ENCODE measurements at regions not wholly inside any gene's neighbourhood (a gene's known extent, or its start where the extent isn't known, plus 50 kb on each side); places are given as distances from the start of the nearest gene placed in this dataset.

GRCh38 chr2:21423854-21424253, 300.1 kb downstream of the TDRD15 start:
- Histone ChIP-seq H3K4me1 (ENCODE audit: insufficient read depth, low read length) (no peaks in the 10 kb centered on the region), H3K79me2 (ENCODE audit: insufficient read depth, low read length) (no peaks in the 10 kb centered on the region), H2AFZ (ENCODE audit: low read depth, low read length) (no peak overlapping the region), H3K27ac (ENCODE audit: low read length) (no peak overlapping the region), H3K27me3 (ENCODE audit: insufficient read depth, low read length, poor library complexity) (no peaks in the 10 kb centered on the region), H3K36me3 (ENCODE audit: insufficient read depth, low read length) (no peaks in the 10 kb centered on the region), H3K9me3 (ENCODE audit: insufficient read depth, low read length, severe bottlenecking) (no peaks in the 10 kb centered on the region), H4K20me1 (ENCODE audit: insufficient read depth, low read length) (no peaks in the 10 kb centered on the region), H3K9ac (ENCODE audit: low read depth, low read length) (no peak overlapping the region), H3K4me3 (ENCODE audit: low read depth in 1 of 2, low read length in 2 of 2) (no peak overlapping the region), H3K4me2 (ENCODE audit: insufficient read depth, low read length) (no peak overlapping the region)
- ATAC-seq (ENCODE audit: insufficient read depth, low read depth) (no peak), DNase-seq (no peak)
- no peak for TF ChIP-seq EZH2 (IDR thresholded peaks at IDR 0.05; ENCODE audit: borderline replicate concordance, low read depth, low read length, severe bottlenecking)
- no peak for TF ChIP-seq CTCF (IDR thresholded peaks at IDR 0.05; ENCODE audit: borderline replicate concordance, extremely low read depth, low read length, poor library complexity, severe bottlenecking)

- DNase-seq (no peak), ATAC-seq (ENCODE audit: insufficient read depth, low read depth) (no peak)
- Histone ChIP-seq H3K9me3 (ENCODE audit: insufficient read depth, low read length, severe bottlenecking) (no peaks in the 10 kb centered on the region), H3K4me1 (ENCODE audit: insufficient read depth, low read length) (no peaks in the 10 kb centered on the region), H4K20me1 (ENCODE audit: insufficient read depth, low read length) (no peaks in the 10 kb centered on the region), H3K4me3 (ENCODE audit: low read depth in 1 of 2, low read length in 2 of 2) (no peak overlapping the region), H3K36me3 (ENCODE audit: insufficient read depth, low read length) (no peaks in the 10 kb centered on the region), H3K27me3 (ENCODE audit: insufficient read depth, low read length, poor library complexity) (no peaks in the 10 kb centered on the region), H2AFZ (ENCODE audit: low read depth, low read length) (no peak overlapping the region), H3K4me2 (ENCODE audit: insufficient read depth, low read length) (no peak overlapping the region), H3K27ac (ENCODE audit: low read length) (no peak overlapping the region), H3K79me2 (ENCODE audit: insufficient read depth, low read length) (no peaks in the 10 kb centered on the region), H3K9ac (ENCODE audit: low read depth, low read length) (no peak overlapping the region)
- no peak for TF ChIP-seq EZH2 (IDR thresholded peaks at IDR 0.05; ENCODE audit: borderline replicate concordance, low read depth, low read length, severe bottlenecking)
- no peak for TF ChIP-seq CTCF (IDR thresholded peaks at IDR 0.05; ENCODE audit: borderline replicate concordance, extremely low read depth, low read length, poor library complexity, severe bottlenecking)
Measured at GRCh38 chr2:21424375-21424774, 300.6 kb downstream of the TDRD15 start.

- Histone ChIP-seq H3K9me3 (ENCODE audit: insufficient read depth, low read length, severe bottlenecking) (no peaks in the 10 kb centered on the region), H3K4me3 (ENCODE audit: low read depth in 1 of 2, low read length in 2 of 2) (no peak overlapping the region), H3K79me2 (ENCODE audit: insufficient read depth, low read length) (no peaks in the 10 kb centered on the region), H3K27me3 (ENCODE audit: insufficient read depth, low read length, poor library complexity) (no peaks in the 10 kb centered on the region), H3K4me1 (ENCODE audit: insufficient read depth, low read length) (no peaks in the 10 kb centered on the region), H3K36me3 (ENCODE audit: insufficient read depth, low read length) (no peaks in the 10 kb centered on the region), H3K27ac (ENCODE audit: low read length) (no peak overlapping the region), H2AFZ (ENCODE audit: low read depth, low read length) (no peak overlapping the region), H3K9ac (ENCODE audit: low read depth, low read length) (no peak overlapping the region), H4K20me1 (ENCODE audit: insufficient read depth, low read length) (no peaks in the 10 kb centered on the region), H3K4me2 (ENCODE audit: insufficient read depth, low read length) (no peak overlapping the region)
- TF ChIP-seq EZH2 (IDR thresholded peaks at IDR 0.05; ENCODE audit: borderline replicate concordance, low read depth, low read length, severe bottlenecking) (no peak), CTCF (IDR thresholded peaks at IDR 0.05; ENCODE audit: borderline replicate concordance, extremely low read depth, low read length, poor library complexity, severe bottlenecking) (no peak)
- DNase-seq (no peak), ATAC-seq (ENCODE audit: insufficient read depth, low read depth) (no peak)
Measured at GRCh38 chr2:21427606-21428005, 303.8 kb downstream of the TDRD15 start.

GRCh38 chr2:21428754-21429153, 305.0 kb downstream of the TDRD15 start:
- no peak overlapping the region for H3K4me3 ChIP-seq (ENCODE audit: low read depth in 1 of 2, low read length in 2 of 2)
- no peak for DNase-seq

More at GRCh38 chr2:21428754-21429153, 305.0 kb downstream of the TDRD15 start:
- Histone ChIP-seq H4K20me1 (ENCODE audit: insufficient read depth, low read length) (no peaks in the 10 kb centered on the region), H3K4me2 (ENCODE audit: insufficient read depth, low read length) (no peak overlapping the region), H2AFZ (ENCODE audit: low read depth, low read length) (no peak overlapping the region), H3K9me3 (ENCODE audit: insufficient read depth, low read length, severe bottlenecking) (no peaks in the 10 kb centered on the region), H3K27me3 (ENCODE audit: insufficient read depth, low read length, poor library complexity) (no peaks in the 10 kb centered on the region), H3K9ac (ENCODE audit: low read depth, low read length) (no peak overlapping the region), H3K36me3 (ENCODE audit: insufficient read depth, low read length) (no peaks in the 10 kb centered on the region), H3K79me2 (ENCODE audit: insufficient read depth, low read length) (no peaks in the 10 kb centered on the region), H3K4me1 (ENCODE audit: insufficient read depth, low read length) (no peaks in the 10 kb centered on the region), H3K27ac (ENCODE audit: low read length) (no peak overlapping the region)
- no peak for ATAC-seq (ENCODE audit: insufficient read depth, low read depth)
- TF ChIP-seq CTCF (IDR thresholded peaks at IDR 0.05; ENCODE audit: borderline replicate concordance, extremely low read depth, low read length, poor library complexity, severe bottlenecking) (no peak), EZH2 (IDR thresholded peaks at IDR 0.05; ENCODE audit: borderline replicate concordance, low read depth, low read length, severe bottlenecking) (no peak)

Measured in DND-41 (cell line).